HEK293 (cell line): ENCODE measurements at regions not wholly inside any gene's neighbourhood (a gene's known extent, or its start where the extent isn't known, plus 50 kb on each side); places are given as distances from the start of the nearest gene placed in this dataset.

Experiments used
- GLI4 ChIP-seq: fragments of 450-650 bp; formaldehyde crosslinking; IDR thresholded peaks from 2 replicates; pipeline ENCODE4 v1.5.1; 2016; ENCODE audit warnings: missing biosample characterization, missing genetic modification characterization
- ZNF274 ChIP-seq, 2 experiments: fragments of 200-500 bp in 1 of 2; fragments of 450-650 bp in 1 of 2; sonication (Bioruptor generic) in 1 of 2; formaldehyde crosslinking in 1 of 2; IDR thresholded peaks; 2 replicates each; pipeline versions ENCODE4 v1.5.1 to v1.6.1; 2014 to 2016; ENCODE audit warnings: borderline replicate concordance in 1 of 2, inconsistent platforms in 1 of 2, low read length in 1 of 2, missing biosample characterization in 1 of 2, missing genetic modification characterization in 1 of 2
- TF ChIP-seq, protein P1 (sequence below): fragments of 450-650 bp; formaldehyde crosslinking; IDR thresholded peaks from 2 replicates; pipeline ENCODE4 v1.5.1; 2016; ENCODE audit warnings: missing biosample characterization, missing genetic modification characterization

- TF ChIP-seq, protein P1, sequence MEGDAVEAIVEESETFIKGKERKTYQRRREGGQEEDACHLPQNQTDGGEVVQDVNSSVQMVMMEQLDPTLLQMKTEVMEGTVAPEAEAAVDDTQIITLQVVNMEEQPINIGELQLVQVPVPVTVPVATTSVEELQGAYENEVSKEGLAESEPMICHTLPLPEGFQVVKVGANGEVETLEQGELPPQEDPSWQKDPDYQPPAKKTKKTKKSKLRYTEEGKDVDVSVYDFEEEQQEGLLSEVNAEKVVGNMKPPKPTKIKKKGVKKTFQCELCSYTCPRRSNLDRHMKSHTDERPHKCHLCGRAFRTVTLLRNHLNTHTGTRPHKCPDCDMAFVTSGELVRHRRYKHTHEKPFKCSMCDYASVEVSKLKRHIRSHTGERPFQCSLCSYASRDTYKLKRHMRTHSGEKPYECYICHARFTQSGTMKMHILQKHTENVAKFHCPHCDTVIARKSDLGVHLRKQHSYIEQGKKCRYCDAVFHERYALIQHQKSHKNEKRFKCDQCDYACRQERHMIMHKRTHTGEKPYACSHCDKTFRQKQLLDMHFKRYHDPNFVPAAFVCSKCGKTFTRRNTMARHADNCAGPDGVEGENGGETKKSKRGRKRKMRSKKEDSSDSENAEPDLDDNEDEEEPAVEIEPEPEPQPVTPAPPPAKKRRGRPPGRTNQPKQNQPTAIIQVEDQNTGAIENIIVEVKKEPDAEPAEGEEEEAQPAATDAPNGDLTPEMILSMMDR: no peak
- TF ChIP-seq ZNF274 (IDR thresholded peaks at IDR 0.05; ENCODE audit: low read length): no peak
- no peak for TF ChIP-seq ZNF274 (tag by site-specific recombination; IDR thresholded peaks at IDR 0.05; ENCODE audit: borderline replicate concordance)
- no peak for TF ChIP-seq GLI4 (tag by site-specific recombination)
These were observed 86.7 kb upstream of the UQCRFS1 start for GRCh38 chr19:29299416-29300380.
